ENCODE measurements at regions not wholly inside any gene's neighbourhood (a gene's known extent, or its start where the extent isn't known, plus 50 kb on each side); places are given as distances from the start of the nearest gene placed in this dataset.

- ChIA-PET CTCF (no interaction called here), POLR2A (no interaction called here)
- no peak for DNase-seq (ENCODE audit: low read depth, low spot score)
- Histone ChIP-seq H3K9me3 (ENCODE audit: control insufficient read depth, insufficient read depth, low read length) (no peaks in the 10 kb centered on the region), H3K4me3 (ENCODE audit: low read depth, low read length) (no peak overlapping the region), H3K27me3 (ENCODE audit: control insufficient read depth, insufficient read depth, low read length) (no peaks in the 10 kb centered on the region), H3K27ac (ENCODE audit: low read depth, low read length) (no peak overlapping the region)
- TF ChIP-seq CTCF (IDR thresholded peaks at IDR 0.05; ENCODE audit: low read depth, low read length) = no peak
These were observed 160.7 kb upstream of the SPANXC start for GRCh38 chrX:141402897-141403610.

GRCh38 chrX:141396536-141396935, 154.2 kb upstream of the SPANXC start:
- TF ChIP-seq CTCF (IDR thresholded peaks at IDR 0.05; ENCODE audit: low read depth, low read length) = no peak
- no peaks in the 10 kb centered on the region for H3K9me3 ChIP-seq (ENCODE audit: control insufficient read depth, insufficient read depth, low read length)
- POLR2A ChIA-PET = no interaction called here
- no peak overlapping the region for H3K4me3 ChIP-seq (ENCODE audit: low read depth, low read length)
- CTCF ChIA-PET = no interaction called here
- no peak for DNase-seq (ENCODE audit: low read depth, low spot score)
- H3K27ac ChIP-seq (ENCODE audit: low read depth, low read length) = no peak overlapping the region
- no peaks in the 10 kb centered on the region for H3K27me3 ChIP-seq (ENCODE audit: control insufficient read depth, insufficient read depth, low read length)

GRCh38 chrX:141375011-141375760, 132.9 kb upstream of the SPANXC start:
- POLR2A ChIA-PET = no interaction called here

GRCh38 chrX:141341743-141342142, 99.4 kb upstream of the SPANXC start:
- no peak overlapping the region for H3K27ac ChIP-seq (ENCODE audit: low read depth, low read length)
- no peak for DNase-seq (ENCODE audit: low read depth, low spot score)
- no peaks in the 10 kb centered on the region for H3K9me3 ChIP-seq (ENCODE audit: control insufficient read depth, insufficient read depth, low read length)
- no peak for TF ChIP-seq CTCF (IDR thresholded peaks at IDR 0.05; ENCODE audit: low read depth, low read length)
- no peak overlapping the region for H3K4me3 ChIP-seq (ENCODE audit: low read depth, low read length)
- ChIA-PET CTCF (no interaction called here), POLR2A (interaction anchor here (1.2 kb wide), 1 partner anchor 64 kb away, joined by 4 read pairs; no protein-coding TSS in a partner anchor)
- H3K27me3 ChIP-seq (ENCODE audit: control insufficient read depth, insufficient read depth, low read length) = no peaks in the 10 kb centered on the region

More at GRCh38 chrX:141375011-141375760, 132.9 kb upstream of the SPANXC start:
- CTCF ChIA-PET = no interaction called here
- no peaks in the 10 kb centered on the region for H3K9me3 ChIP-seq (ENCODE audit: control insufficient read depth, insufficient read depth, low read length)
- H3K27me3 ChIP-seq (ENCODE audit: control insufficient read depth, insufficient read depth, low read length) = no peaks in the 10 kb centered on the region
- TF ChIP-seq CTCF (IDR thresholded peaks at IDR 0.05; ENCODE audit: low read depth, low read length) = no peak
- no peak overlapping the region for H3K4me3 ChIP-seq (ENCODE audit: low read depth, low read length)
- no peak for DNase-seq (ENCODE audit: low read depth, low spot score)
- H3K27ac ChIP-seq (ENCODE audit: low read depth, low read length) = no peak overlapping the region

GRCh38 chrX:141341341-141341740, 99.0 kb upstream of the SPANXC start:
- H3K27ac ChIP-seq (ENCODE audit: low read depth, low read length) = no peak overlapping the region
- CTCF ChIA-PET = no interaction called here
- TF ChIP-seq CTCF (IDR thresholded peaks at IDR 0.05; ENCODE audit: low read depth, low read length) = no peak

More at GRCh38 chrX:141341341-141341740, 99.0 kb upstream of the SPANXC start:
- Histone ChIP-seq H3K27me3 (ENCODE audit: control insufficient read depth, insufficient read depth, low read length) (no peaks in the 10 kb centered on the region), H3K9me3 (ENCODE audit: control insufficient read depth, insufficient read depth, low read length) (no peaks in the 10 kb centered on the region), H3K4me3 (ENCODE audit: low read depth, low read length) (no peak overlapping the region)
- POLR2A ChIA-PET = interaction anchor here (1.2 kb wide), 1 partner anchor 65 kb away, joined by 4 read pairs; no protein-coding TSS in a partner anchor
- peak; percentile 27 for DNase-seq (ENCODE audit: low read depth, low spot score)
